GM19452 (cell line): ENCODE measurements at regions not wholly inside any gene's neighbourhood (a gene's known extent, or its start where the extent isn't known, plus 50 kb on each side); places are given as distances from the start of the nearest gene placed in this dataset.
"Not testable (repeated sequence)": the region's sequence is repeated elsewhere in the genome, so short reads cannot be mapped to it uniquely, and the experiment has no call there.

Experiments
- ATAC-seq: cut with Tn5 transposase; IDR thresholded peaks from one replicate; pipeline ENCODE4 v1.9.1; 2021; ENCODE audit not compliant: unreplicated experiment

DNA sequence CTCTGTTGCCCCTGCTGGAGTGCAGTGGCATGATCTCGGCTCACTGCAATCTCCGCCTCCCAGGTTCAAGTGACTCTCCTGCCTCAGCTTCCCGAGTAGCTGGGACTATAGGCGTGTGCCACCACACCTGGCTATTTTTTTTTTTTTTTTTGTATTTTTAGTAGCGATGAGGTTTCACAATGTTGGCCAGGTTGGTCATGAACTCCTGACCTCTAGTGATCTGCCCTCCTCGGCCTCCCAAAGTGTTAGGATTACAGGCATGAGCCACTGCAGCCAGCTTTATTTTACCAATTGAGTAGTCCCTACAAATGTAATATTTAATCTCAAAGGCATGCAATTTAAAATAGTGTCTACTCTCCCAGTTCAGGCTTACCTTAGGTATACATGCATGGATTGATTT lies 1487.2 kb upstream of the WWC1 start:
- ATAC-seq, result not testable (repeated sequence)

GRCh38 chr5:166804693-166805092 lies 1486.8 kb upstream of the WWC1 start:
- not testable (repeated sequence) for ATAC-seq

DNA sequence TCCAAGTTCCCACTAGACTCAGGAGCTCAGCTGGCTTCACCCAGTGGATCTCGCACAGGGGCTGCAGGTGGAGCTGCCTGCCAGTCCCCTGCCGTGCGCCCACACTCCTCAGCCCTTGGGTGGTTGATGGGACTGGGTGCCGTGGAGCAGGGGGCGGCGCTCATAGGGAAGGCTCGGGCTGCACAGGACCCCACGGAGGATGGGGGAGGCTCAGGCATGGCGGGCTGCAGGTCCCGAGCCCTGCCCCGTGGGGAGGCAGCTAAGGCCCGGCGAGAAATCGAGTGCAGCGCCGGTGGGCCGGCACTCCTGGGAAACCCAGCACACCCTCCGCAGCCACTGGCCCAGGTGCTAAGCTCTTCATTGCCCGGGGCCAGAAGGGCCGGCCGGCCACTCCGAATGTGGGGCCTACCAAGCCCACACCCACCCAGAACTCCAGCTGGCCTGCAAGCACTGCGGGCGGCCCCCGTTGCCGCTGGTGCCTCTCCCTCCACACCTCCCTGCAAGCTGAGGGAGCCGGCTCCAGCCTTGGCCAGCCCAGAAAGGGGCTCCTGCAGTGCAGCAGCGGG lies 1481.3 kb upstream of the WWC1 start:
- ATAC-seq, result not testable (repeated sequence)

DNA sequence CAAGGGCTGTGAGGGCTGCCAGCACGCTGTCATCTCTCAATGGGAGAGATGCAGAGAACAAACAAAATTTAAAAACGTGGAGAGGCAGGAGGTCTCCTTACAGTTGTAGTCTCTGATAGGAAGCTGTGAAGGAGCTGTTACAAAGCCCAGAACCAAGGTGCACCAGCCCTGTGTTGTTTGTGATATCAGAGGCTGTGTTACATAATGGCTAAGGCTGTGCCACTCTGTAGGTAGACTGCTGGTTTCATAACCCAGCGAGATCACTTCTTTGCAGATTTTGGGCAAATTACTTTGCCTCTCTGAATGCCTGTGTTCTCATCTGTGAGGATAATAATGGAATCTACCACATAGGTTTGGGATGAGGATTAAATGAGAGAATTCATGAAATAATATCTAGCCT lies 1480.7 kb upstream of the WWC1 start:
- ATAC-seq, result no peak

GRCh38 chr5:166823360-166823759 lies 1468.1 kb upstream of the WWC1 start:
- ATAC-seq, result no peak

DNA sequence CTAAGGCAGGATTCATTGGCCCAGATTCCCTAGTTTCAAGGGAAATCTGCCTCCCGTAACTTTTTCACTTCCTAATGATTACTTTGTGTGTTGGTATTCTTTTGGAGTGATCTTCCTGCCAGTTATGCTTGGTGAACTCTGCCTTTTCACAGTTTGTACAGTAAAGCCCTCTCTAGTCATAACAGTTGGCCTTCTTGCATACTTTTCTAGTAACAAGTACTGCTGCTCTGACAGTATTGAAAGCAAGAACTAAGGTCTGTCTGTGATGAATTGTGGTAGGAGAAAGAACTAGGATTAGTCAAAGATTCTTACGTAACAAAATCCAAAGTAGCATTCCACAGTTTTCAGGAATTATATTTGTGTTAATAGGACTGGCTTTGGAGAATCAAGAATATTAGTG lies 1457.2 kb upstream of the WWC1 start:
- ATAC-seq, result no peak

DNA sequence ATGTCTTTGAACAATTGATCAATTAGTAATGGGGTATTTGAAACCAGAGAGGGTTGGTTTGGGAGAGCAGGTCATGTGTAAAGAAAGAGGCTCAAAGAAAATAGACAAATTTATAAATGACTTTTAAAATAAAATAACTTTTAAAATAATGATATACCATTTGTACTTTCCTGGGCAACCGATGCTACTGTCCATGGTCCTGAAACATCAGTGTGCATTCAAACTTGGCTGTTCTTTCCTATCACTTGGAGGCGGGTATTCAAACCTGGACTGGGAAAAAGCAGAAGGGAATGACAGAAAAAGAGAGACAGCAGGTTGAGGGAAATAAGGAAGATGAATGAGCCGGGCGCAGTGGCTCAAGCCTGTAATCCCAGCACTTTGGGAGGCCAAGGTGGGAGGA lies 1446.4 kb upstream of the WWC1 start:
- ATAC-seq, result no peak

GRCh38 chr5:166856791-166857190 lies 1434.7 kb upstream of the WWC1 start:
- no peak for ATAC-seq

- no peak for ATAC-seq
These were observed 1431.0 kb upstream of the WWC1 start for GRCh38 chr5:166860426-166860825.

- ATAC-seq, result no peak
These were observed 1428.9 kb upstream of the WWC1 start for GRCh38 chr5:166862581-166862980.

DNA sequence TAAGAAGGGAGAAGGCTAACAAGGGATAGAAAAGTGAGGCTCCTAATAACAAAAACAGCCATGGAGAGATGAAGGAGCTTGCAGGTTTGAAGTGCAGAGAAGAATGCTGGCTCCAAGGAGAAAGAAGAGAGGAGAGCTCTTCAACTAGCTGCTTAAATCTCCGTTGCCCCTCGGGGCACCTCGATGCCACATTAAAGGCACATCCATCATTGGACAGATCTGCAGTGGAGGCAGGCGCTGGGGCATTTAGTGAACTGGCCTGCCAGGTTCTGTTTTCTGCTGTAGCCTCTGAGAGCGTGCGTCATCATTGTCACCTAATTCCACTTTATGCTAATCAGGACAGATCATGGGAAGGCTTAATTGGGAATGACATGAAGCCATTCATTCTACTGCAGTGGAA lies 1426.2 kb upstream of the WWC1 start:
- no peak for ATAC-seq

DNA sequence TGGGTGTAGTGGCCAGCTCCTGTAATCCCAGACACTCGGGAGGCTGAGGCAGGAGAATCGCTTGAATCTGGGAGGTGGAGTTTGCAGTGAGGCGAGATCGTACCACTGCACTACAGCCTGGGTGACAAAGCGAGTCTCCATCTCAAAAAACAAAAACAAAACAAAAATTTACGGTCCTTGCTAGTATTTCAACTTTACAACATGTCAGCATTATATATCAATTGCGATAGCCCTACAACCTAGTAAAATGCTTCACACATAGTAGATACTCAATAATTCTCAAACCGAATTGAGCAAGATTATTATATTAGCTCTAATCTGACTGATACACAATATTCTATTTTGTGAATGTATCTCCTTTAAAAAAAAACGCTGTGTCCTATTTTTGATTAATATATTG lies 1411.0 kb upstream of the WWC1 start:
- no peak for ATAC-seq

DNA sequence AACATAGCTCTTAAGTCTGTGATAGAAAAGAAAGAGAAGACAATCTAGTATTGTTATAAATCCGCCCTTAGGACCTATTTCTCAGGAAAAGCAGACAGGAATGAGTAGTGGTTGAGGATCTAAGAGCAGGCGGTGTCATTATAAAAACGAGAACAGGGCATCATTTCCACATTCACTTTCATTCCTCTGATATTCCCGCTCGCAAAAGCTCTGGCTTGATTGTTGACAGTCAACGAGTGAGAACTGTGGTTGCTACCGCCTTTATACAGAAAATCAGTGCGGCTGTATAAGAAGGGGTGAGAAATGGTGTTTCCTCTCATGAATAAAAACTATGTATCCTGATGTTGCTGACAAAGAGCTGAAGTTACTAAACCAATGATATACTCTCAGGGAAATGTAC lies 1409.6 kb upstream of the WWC1 start:
- no peak for ATAC-seq

GRCh38 chr5:166883016-166883415 lies 1408.4 kb upstream of the WWC1 start:
- no peak for ATAC-seq

DNA sequence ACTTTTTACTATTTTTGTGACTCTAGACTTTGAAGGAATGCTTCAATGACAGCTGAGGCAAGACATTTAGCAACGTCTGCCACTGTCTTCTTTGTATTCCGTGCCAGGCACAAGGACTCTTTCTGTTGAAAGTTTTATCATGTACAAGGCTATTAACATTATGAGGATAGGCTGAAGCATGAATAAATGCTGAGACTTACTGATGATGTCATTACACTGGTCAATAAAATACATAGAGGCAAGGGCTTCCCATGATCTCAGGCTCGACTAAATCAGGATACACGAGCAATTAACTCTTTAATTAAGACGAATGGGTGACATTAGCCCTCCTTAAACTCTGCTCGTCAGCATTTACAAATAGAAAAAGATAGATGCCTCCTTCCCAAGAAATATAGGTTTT lies 1393.3 kb upstream of the WWC1 start:
- ATAC-seq, result no peak

GRCh38 chr5:166899343-166899742 lies 1392.1 kb upstream of the WWC1 start:
- no peak for ATAC-seq

DNA sequence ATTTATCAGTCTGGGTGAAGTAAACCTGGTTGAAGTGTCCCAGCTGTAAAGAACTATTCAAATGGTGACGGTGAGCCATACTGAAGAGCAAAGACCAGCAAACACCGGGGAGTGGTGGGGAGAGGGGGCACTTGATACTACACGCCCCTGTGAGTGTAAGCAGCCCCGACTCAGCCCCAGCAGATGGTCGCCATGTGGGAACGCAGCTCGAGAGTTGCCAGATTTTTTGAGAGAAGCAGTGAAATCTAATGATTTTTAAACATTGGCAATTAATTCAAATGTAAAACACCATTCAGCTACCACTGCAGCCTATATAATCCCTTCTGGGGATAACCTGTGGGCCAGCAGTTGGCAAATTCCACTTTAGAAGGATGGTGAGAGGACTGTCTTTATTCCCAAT lies 1386.9 kb upstream of the WWC1 start:
- ATAC-seq, result no peak

- no peak for ATAC-seq
These were observed 1384.3 kb upstream of the WWC1 start for GRCh38 chr5:166906991-166907713.

DNA sequence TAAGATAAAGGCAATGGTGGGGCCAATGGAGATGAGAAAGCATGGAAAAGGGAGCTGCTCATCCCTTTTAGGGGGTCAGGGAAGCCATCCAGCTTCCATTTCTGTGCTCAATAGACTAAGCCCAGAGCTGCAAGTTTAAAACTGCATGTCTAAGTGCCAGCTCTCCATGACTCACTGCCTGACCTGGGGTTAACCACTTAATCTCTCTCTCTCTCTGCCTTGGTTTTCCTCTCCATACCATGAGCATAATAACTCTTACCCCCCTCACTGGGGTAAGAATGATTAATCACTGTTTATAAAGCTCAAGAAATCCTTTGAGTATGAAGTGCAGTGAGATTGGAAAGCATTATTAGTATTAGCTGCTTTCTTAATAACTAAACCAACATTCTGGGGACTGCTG lies 1382.4 kb upstream of the WWC1 start:
- no peak for ATAC-seq

DNA sequence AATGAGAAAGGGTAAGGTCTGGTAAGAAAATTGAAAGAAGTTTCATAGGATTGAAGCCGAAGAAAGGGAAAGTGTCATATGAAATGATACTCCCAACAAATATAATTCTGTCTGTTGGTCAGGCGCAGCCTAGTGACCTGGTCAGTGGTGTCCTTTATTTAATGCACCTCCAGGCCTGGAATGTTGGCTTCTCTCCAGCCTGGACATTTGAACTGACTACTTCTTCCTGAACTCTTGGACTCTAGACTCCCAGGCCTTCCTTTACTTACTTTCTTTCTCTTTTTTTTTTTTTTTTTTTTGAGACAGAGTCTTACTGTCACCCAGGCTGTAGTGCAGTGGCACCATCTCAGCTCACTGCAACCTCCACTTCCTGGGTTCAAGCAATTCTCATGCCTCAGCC lies 1381.5 kb upstream of the WWC1 start:
- ATAC-seq, result no peak

GRCh38 chr5:166910995-166911394 lies 1380.5 kb upstream of the WWC1 start:
- no peak for ATAC-seq

GRCh38 chr5:166916021-166916420 lies 1375.4 kb upstream of the WWC1 start:
- no peak for ATAC-seq

- ATAC-seq, result no peak
These were observed 1365.3 kb upstream of the WWC1 start for GRCh38 chr5:166926138-166926537.
